COLO829 (cell line): ENCODE measurements at regions not wholly inside any gene's neighbourhood (a gene's known extent, or its start where the extent isn't known, plus 50 kb on each side); places are given as distances from the start of the nearest gene placed in this dataset.
A peak's percentile ranks its signal among the peaks of the same experiment; 100 is the strongest.
"Not testable (repeated sequence)": the region's sequence is repeated elsewhere in the genome, so short reads cannot be mapped to it uniquely, and the experiment has no call there.

Experiments
- DNase-seq: peaks from one replicate; pipeline ENCODE4 v3.0.0; 2012; ENCODE audit warnings: low spot score

DNA sequence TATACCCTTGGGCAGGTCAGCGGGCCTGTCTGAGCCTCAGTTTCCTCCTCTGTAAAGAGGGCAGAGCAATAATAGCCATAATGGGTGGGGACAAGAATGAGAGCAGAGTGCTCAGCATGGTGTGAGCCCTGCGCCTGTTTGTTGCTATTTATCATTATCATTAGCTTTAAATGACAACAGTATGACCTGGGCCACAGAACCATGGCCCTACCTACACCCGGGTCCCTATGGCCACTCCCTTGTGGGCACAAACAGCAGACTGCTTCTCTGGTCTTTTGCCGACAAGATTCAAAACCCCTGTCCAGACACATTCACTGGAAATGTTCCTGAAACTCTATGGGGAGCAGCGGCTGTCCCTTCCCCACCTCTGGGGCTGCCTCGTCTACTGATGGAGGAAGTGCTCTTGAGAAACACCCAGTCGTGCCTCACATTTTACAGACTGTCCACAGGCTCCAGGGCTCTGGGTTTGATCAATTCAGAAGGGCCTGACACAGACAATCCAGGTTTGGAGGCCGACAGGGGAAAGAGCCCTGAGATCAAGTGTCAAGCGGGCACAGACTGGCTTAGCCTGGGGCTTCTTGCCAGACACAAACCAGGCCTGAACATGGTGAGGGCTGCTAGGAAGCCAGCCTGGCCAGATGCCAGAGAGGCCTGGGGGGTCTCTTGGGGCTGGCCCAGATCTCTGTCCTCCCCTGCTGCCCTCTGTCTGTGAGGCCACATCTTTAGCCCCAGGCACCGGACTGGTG is 112.5 kb upstream of the CD82 start:
- DNase-seq = no peak

DNA sequence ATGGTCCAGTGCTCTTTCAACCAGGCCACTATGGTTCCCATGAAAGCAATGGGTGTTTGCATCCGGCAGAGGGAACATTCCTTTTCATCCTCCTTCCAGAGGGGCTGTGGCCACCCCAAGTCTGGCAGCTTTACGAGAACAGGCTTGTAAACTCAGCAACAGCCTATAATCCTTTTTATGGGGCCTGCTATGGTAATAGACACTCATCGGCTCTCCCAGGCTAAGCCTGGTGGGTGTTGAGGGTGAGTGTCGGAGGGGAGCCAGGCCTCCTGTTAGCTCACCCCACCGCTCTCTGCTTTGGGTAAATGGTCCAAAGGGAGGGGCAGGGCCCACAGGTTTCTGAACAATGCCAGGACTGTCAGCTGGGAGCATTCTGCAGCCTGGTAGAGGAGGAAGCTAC is 111.6 kb upstream of the CD82 start:
- DNase-seq = no peak

DNA sequence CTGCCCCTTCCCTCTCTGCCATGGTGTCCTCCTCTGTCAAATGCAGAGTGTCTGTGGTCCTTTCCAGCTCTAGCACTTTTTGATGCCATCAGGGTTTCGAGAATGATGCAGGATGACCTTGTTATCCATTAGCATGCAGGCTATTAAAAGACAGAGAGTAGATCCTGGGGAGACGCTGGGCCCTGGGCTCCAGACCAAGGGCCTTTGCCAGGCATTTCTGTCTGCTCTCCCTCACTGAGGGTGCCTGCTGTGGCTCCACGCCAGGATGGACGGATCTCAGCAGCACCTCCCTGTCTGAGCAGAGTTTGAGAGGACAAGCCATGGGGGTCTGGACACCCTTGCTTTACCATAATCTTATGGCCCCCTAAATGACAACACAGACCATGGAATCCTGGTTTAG is 110.8 kb upstream of the CD82 start:
- no peak for DNase-seq

DNA sequence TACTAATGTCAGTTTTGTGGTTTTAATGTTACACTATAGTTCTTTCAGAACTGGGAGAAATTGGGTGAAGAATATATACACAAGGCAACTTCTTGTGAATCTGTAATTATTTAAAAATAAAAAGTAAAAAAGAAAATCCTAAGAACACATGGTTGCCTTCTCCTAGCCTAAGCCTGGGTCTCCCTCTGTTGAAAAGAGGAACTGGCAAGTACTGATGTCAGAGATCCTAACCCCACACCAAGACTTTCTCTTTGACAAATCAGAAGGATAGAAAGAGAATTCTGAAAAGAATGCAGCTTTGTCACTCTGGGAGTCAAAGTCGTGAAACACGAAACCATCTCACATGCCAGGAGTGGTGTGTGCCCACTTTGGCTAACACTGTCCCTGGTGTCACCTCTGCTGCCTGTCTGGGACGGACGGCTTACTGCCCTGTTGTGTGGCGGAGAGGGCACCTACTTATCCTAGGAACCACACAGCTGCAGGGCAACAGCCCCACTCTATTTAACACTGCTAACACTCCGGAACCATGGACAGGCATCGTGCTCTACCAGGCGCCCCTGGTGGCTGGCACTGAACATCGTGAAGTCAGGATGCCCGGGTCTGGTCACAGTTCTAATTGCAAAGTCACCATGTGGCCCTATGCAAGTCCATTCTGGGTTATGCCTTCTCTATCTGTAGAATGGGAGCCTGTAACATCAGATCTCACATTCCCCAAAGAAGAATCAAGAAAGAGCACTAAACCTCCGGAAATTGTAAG is 108.7 kb upstream of the CD82 start:
- peak; percentile 24 for DNase-seq

DNA sequence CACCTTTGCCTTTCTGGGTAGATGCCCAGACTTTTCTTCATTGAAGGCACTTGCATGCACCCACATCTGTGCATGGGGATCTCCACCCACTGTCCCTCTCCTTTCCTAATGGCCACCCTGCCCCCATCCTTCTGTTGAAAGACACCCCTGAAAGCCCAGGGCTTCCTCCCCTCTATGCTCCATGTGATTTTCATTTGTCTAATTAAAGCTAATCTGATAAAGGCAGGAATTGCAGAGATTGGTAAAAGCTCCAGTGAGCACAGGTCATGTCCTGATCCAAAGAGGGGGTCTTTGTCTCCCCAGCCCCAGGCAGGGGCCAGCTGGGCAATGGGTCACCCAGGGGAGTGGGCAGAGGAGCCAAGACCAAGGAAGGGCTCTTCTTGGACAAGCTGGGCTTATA is 107.6 kb upstream of the CD82 start:
- no peak for DNase-seq

DNA sequence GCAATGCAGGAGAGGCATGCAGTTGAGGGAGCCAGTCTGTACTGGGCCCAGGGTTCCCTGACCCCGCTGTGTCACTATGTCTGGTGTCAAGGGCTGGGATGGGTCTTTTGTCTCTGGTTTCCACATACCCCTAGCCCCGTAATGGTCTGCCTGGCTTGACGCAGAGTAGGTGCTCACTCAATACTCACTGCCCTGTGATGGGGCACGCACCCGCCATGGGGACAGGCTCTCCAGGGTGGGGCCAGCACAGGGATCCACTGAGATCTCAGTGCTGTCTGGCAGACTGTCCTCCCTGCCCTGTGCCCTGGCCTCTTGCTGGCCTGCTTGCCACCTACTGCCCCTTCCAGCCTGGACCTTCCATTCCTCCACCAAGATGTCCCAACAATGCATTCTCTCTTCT is 101.7 kb upstream of the CD82 start:
- DNase-seq = no peak

DNA sequence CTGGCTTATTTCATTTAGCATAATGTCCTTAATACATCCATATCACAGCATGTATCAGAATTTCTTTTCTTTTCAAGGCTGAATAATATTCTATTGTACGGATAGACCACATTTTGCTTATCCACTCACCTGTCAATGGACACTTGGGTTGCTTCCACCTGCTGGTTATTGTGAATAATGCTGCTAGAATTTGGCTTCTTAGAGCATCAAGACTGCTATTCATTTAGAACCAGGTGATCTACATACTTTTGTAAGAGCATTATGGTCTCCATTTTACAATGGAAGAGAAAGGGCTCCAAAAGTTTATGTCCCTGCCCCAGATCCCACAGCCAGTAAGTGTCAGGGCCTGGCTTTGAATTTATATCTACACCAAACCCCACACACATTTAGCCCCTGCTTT is 100.7 kb upstream of the CD82 start:
- no peak for DNase-seq

DNA sequence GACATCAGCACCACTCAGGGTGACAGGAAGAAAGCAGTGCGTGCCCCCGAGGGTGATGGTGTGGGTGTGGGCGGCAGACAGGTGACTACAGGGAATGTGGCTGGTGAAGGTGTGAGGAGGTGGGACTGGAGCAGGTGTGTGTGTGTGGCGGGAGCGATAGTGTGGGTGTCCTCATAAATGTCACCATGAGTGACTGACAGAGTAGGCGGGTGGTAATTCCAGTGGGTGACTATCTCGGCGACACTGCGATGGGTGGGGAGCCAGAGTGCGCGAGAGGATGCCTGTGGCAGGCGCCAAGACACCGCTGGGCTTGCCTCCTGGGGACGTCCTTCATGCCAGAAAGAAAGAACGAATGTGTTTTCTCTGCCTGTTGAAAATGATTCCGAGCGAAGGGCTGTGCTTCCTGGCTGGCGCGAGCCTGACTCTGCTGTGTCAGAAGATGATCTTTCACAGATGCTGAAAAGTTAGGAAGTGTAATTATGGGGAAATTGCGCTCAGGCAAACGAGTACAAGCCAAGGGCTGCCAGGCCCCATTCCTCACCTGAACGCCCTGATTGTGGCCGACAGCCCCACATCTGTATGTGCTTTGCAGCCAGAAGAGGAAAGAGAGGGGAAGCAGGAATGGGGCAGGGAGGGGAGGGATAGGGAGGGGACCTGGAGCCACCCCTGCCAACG is 98.8 kb upstream of the CD82 start:
- DNase-seq = no peak

DNA sequence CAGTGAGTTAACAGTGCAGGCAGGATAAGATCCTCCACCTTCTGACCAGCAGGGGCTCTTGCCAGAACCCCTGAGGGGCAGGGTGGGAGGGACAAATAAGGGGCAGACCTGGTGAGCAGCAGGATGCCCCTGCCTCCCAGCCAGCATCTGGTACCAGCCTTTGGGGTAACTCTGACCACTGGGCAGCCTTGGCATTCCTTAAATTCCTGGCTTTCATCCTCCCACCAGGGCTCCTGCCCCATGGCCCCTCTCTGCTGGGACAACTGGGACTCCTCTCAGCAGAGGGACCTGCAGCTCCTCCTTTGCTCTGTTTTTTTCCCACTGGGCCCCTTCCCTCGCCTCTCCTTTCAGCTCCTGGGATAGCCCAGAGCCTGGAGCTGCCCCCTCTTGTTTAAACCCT is 98.0 kb upstream of the CD82 start:
- DNase-seq = no peak

DNA sequence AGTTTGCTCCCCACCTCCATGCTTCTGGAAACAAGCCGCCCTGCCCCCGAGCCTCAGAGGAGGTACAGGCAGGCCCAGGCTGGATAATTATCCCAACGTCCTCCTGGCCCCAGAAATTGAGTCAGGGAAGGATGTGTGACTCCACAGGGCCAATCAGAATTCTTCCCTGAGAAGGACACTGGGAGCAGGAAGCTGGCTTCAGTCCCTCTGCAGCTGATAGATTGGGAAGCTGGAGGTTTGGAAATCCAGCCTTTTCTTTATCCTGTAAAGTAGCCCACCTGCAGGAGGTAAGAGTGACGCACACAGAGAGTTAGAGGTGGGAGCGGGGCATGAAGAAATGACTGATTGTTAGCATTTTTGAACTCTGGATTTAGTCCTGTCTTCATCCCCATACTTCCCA is 97.5 kb upstream of the CD82 start:
- DNase-seq = no peak

DNA sequence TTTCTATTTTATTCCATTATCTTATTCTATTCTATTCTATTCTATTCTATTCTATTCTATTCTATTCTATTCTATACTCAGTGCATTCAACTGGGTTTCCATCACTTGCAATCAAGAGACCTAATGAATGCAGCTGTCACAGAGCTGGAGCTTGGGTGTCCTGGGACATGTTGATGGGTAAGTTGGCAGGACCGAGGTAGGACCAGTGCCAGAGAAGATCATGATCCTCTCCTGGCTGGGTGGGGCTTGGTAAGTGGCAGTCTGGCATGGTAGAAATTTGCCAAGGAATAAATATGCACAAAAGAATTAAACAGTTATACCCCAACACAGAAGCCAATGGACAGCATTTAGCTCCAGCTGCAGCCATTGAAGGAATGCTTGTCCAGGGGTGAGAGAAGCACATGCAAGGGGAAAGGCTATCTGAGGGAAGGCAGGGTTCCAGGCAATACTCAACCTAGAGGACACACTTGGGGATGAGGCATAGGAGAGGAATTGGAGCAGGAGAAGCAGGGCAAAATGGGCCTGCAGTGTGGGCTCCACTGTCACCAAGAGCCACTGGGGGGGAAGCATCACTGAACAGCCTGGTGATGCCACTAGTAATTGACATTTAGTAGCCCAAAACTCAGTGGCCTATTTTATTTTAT is 97.0 kb upstream of the CD82 start:
- DNase-seq = no peak

DNA sequence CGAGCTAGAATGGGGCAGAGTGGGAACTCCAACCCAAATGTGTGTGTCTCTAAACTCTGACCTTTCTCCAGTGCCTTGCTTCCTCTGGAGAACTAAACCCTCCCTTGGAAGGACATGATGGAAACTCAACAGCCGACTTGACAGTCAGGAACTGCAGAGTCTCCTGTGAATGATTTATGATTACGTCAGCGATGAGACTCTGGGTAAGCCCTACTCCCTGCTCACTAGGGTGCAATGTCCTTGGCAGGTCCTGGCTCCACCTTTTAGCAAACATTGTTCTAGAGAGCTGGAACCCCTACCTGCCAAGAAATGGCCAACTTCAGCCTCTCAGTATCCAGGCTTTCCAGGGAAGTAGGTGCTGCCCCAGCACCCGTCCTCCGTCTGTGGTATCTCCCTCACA is 96.1 kb upstream of the CD82 start:
- DNase-seq = no peak

DNA sequence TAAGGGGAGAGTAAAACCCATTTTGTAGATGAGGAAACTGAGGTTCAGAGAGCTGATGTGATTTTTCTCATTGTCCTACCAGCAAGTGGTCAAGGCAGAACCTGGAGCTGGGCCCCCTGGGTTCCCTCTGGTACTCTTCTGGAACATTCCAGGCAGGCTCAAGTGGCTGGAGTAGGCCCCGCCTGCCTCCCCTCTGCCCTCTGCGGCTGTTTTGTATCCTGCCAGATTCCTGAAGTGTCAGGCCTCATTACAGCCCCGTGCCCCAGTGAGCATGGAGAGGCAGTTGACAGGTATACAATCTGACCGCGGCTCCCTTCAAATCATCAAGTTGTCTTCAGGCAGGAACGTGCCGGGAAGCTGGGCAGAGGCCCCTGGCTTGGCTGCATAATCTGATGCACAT is 94.6 kb upstream of the CD82 start:
- DNase-seq = no peak

DNA sequence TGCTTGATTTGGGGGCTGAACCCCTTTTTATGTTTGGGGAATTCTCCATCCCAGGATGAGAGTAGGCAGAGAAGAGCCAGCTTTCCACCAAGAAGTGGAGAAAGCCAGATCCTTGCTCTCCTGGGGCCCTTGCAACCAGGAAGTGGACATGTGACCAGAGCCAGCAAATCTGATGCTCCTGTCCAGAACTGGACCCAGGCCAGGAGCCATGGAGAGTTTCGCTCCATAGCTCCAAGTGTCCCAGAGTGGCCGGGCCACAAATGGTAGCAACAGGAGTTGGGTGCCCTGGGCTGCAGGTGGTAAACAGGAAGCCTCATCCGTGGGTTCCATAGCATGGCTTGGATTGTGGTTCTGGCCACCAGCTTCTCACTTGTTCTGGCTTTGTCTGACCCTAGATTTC is 93.9 kb upstream of the CD82 start:
- DNase-seq = no peak

DNA sequence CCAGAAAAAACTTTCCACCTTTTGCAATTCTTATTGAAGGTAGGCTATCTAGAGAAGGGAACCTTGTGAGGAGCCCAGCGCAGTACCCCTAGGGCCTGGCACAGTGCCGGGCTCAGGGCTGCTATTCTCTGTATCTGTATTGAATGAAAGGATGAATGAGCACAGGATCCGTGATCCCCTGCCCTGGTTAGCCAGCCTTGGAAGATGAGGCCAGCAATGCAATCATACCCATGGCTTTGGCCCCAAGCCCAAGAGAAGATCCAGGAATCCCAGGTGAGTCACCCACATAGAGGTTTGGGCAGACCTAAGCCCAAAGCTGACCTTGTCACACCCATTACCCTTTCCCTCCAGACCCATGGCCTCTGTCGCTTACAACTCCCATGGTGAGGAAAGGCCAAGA is 92.5 kb upstream of the CD82 start:
- DNase-seq = no peak

DNA sequence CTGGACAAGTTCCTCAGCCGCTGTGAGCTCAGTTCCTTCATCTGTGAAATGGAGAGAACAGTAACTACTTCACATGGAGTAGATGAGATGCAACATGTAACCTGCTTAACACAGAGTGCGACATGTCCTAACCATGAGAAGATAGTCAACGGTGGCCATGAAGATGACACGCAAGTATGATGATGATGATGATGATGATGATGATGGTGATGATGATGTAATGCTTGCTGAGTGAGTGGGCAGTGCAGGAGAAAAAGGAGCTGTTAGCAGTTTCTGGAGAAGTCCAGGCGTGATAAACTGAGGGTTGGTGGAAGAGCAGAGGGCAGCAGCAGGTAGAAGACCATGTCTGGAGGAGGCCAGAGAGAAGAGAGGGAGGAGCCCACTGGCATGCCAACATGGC is 90.8 kb upstream of the CD82 start:
- DNase-seq = no peak

DNA sequence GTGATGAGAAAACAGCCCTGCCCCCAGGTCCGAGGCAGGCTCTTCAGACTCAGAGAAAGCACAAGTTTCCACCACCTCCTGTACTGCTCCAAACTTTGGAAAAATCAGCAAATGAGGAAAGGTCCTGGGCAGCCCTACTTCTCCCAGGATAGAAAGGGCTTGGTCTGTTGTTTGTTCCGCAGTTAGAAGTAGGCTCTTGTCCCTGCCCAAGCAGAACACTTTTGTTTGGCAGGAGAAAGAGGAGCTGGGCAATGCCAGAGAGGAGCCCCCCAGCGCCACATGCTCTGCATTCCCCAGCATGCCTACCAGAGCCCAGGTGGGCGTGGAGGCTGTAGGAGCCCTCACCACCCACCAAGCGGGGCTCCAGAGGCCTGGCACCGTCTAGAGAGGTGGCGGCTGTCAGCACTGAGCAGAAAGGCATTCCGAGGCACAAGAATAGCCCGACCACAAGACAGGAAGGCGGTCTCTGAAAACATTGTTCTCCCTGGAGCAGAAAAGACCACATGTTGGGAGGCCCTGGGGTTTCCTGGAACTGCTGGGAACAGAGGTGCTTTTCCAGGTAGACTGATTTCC is 90.3 kb upstream of the CD82 start:
- DNase-seq = no peak

DNA sequence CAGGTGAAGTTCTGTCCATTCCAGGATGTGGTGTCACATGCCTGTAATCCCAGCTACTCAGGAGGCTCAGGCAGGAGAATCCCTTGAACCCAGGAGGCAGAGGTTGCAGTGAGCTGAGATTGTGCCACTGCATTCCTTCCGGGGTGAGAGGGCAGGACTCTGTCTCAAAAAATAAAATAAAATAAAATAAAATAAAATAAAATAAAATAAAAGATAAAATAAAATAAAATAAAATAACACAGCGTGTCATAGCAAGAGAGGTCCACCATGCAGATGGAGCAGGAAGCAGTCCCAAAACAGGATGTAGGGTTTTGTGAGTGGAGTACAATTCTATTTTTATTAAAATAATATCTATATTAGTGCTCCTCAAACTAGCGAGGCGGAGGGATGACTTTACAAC is 83.1 kb upstream of the CD82 start:
- not testable (repeated sequence) for DNase-seq

DNA sequence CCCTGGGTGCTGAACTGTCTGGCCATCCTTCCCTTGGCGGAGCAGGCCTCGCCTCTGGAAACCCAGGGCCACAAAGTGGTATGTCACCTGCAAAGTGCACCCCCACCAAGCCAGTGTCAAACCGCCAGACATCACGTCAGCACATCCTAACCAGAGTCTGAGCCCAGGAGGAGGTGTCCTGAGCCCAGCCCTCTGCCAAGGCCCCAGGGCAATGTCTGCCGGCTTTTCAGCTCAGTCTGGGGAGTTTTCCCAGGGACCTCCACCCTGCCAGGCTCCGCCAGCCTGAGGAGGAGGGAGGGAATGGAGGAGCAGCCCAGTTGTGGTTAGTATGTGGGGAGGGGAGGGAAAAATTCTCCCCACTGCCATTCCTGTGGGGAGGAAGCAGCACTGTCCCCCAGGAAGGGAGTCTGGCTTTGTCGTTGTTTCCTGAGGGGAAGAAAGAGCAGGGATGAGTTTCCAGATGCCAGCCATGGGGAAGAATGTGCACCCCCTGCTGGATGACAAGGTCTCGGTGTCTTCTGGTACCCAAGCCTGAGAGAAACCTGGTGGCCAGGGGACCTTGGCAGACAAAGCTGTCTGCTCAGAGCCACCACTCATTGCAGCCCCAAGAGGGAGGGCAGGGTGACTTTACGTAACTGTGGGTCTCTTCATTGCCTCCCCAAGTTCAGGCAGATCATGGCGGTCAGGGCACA is 81.4 kb upstream of the CD82 start:
- DNase-seq = no peak

DNA sequence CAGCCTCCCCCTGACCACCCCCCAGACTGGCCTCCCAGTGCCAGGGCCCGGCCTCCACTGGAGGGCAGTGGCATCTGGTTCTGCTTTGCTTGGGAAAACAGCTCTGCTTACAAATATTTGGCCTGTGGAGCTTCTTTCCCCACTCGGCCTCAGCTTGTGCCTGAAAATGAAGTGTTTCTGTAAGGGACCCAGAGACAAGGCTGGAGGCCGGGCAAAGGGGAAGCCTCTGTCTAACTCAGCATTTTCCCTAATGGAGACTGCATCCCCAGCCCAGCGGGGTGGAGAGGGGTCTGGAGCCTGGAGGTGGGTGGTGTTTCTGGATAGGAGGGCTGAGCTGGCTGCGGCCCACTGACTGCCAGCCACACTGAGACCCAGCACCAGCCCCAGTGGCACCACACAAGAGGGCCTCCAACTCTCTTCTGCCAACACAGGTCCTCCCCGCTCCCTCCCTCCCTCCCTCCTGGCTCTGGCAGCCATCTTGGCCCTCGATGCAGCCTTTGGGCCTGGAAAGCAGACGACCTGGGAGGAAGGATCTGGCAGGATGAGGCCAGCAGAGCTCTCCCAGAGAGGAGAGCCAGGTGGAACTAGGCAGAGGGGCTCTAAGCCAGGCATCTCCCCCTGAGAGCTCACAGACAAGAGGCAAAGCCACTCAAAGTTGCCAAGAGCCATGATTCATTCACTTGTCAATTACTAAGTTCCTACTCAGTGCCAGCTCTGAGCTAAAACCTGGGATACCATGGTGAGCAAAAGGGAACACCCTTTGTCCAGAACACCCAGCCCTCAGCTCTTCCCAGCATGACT is 77.1 kb upstream of the CD82 start:
- no peak for DNase-seq

DNA sequence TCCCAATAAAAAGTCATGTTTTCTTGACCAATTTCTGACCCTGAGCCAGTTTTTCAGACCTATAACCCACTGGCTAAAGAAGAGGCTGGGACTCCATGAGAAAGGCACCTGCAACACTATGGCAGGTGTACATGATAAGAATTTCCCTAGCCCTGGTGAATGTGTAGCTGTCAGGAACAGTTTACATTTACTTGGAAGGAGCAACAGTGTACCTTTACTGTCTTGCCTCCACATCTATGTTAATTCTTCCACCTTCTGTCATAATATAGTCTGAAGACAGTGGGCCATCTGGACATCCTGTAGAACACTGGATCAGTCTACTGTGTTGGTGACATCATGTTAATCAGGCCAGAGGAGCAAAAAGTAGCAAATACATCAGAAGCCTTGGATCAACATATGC is 72.1 kb upstream of the CD82 start:
- DNase-seq = no peak
